ENCODE measurements at regions not wholly inside any gene's neighbourhood (a gene's known extent, or its start where the extent isn't known, plus 50 kb on each side); places are given as distances from the start of the nearest gene placed in this dataset.

- Histone ChIP-seq H3K27me3 (no peaks in the 10 kb centered on the region), H3K4me3 (no peak overlapping the region), H3K27ac (no peak overlapping the region), H3K36me3 (no peaks in the 10 kb centered on the region), H3K4me1 (no peaks in the 10 kb centered on the region), H3K9me3 (no peaks in the 10 kb centered on the region)
- WGBS, 2 donors = 82 to 83% methylated on average over 1 of the region's 1 CpG
- DNase-seq = no peak
- TF ChIP-seq EP300 (IDR thresholded peaks at IDR 0.05) = no peak
- TF ChIP-seq POLR2AphosphoS5 (IDR thresholded peaks at IDR 0.05) = no peak
- TF ChIP-seq POLR2A (IDR thresholded peaks at IDR 0.05) = no peak
- no peak for TF ChIP-seq CTCF (IDR thresholded peaks at IDR 0.05)
- no peak for ATAC-seq (ENCODE audit: low FRiP score in 2 of 2)
Measured at GRCh38 chr17:13741744-13742143, 140.0 kb upstream of the HS3ST3A1 start.

DNA sequence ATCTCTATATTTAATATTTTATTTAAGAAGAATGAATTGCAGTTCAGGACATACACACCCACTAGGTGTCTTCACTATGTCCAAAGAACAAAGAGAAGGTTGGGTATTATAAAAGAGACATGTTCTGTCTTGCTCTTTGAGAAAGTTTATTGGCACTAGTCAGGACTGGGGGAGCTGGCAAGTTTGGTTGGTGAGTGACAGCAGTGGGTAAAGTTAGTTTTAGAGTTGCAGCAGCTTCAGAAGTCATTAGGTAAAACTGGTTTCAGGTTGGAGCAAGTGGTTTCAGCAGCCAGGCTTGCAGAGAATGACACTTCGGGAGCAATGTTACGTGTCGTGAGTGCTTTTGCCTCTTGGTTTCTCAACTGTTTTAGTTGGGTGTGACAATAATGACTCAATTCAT is 142.2 kb upstream of the HS3ST3A1 start:
- ATAC-seq (ENCODE audit: low FRiP score in 2 of 2) (no peak), DNase-seq (no peak)
- H3K9me3 ChIP-seq = no peaks in the 10 kb centered on the region
- TF ChIP-seq CTCF (IDR thresholded peaks at IDR 0.05) (no peak), POLR2A (IDR thresholded peaks at IDR 0.05) (no peak), EP300 (IDR thresholded peaks at IDR 0.05) (no peak)
- no peak overlapping the region for H3K4me3 ChIP-seq
- H3K27ac ChIP-seq = no peak overlapping the region
- H3K4me1 ChIP-seq = no peaks in the 10 kb centered on the region
- H3K36me3 ChIP-seq = no peaks in the 10 kb centered on the region
- no peaks in the 10 kb centered on the region for H3K27me3 ChIP-seq
- 88 to 92% methylated on average over 3 of the region's 3 CpGs for WGBS, 2 donors

DNA sequence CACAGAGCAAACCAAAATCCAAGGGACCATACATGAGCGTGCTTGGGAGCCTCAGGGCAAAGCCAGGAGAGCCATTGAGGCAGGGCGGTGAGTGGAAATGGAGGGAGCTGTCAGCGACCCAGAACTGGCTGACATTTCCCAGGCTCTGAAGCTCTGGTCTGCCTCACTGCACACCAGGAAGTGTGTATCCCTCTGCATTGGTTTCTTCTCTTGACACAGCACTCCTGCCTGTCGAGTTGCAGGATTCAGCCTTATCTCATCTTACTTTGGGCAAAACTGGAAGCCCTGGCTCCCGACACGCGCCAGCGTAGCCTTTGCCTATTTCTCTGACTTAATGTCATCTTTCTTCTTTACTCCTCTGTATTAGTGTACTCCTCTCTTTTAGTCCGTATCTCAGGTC is 144.7 kb upstream of the HS3ST3A1 start:
- DNase-seq (no peak), ATAC-seq (ENCODE audit: low FRiP score in 2 of 2) (no peak)
- H3K4me1 ChIP-seq = no peaks in the 10 kb centered on the region
- no peaks in the 10 kb centered on the region for H3K27me3 ChIP-seq
- WGBS, 2 donors = 74 to 76% methylated on average over 9 of the region's 9 CpGs
- no peak overlapping the region for H3K4me3 ChIP-seq
- no peak overlapping the region for H3K27ac ChIP-seq
- TF ChIP-seq CTCF (IDR thresholded peaks at IDR 0.05) (no peak), EP300 (IDR thresholded peaks at IDR 0.05) (no peak), POLR2AphosphoS5 (IDR thresholded peaks at IDR 0.05) (no peak), POLR2A (IDR thresholded peaks at IDR 0.05) (no peak)
- no peaks in the 10 kb centered on the region for H3K9me3 ChIP-seq
- H3K36me3 ChIP-seq = no peaks in the 10 kb centered on the region

DNA sequence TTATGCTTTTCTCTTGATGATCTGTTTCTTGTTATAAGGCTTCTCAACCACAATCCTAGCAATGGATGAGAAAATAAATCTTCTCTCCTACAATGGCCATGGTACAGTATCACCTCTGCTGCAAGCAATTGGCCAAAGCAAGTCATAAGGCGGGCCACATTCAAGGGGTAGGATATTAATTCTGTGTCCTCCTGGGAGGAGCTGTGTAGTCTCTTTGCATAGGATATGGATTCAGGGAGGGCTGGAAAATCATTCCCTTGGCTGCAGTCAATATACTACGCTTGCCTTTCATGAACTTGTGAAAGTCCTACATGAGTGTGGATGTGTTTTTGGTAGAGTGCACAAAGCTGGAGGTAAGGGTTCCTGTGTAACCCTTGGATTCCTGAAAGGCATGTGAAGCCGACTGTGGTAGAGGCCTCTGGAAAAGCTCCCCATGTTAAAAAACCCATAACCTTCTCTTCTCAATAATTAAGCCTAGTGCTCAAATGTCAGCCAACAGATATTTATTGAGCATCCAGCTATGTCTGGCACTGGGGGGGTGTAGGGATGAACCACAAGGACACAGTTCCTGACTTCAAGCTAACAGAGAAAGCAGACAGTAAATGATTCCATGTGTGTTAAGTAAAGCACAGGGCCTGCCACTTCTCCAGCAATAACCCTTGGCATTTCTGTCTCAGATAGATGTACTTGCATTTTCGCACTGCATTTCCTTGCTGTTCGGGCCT is 147.6 kb upstream of the HS3ST3A1 start:
- Histone ChIP-seq H3K27me3 (no peaks in the 10 kb centered on the region), H3K27ac (no peak overlapping the region), H3K4me1 (no peaks in the 10 kb centered on the region), H3K4me3 (no peak overlapping the region), H3K9me3 (no peaks in the 10 kb centered on the region), H3K36me3 (no peaks in the 10 kb centered on the region)
- TF ChIP-seq EP300 (IDR thresholded peaks at IDR 0.05) (no peak), POLR2A (IDR thresholded peaks at IDR 0.05) (no peak), POLR2AphosphoS5 (IDR thresholded peaks at IDR 0.05) (no peak), CTCF (IDR thresholded peaks at IDR 0.05) (no peak)
- ATAC-seq (ENCODE audit: low FRiP score in 2 of 2) = no peak
- WGBS, 2 donors = 66 to 80% methylated on average over 5 of the region's 5 CpGs
- no peak for DNase-seq

DNA sequence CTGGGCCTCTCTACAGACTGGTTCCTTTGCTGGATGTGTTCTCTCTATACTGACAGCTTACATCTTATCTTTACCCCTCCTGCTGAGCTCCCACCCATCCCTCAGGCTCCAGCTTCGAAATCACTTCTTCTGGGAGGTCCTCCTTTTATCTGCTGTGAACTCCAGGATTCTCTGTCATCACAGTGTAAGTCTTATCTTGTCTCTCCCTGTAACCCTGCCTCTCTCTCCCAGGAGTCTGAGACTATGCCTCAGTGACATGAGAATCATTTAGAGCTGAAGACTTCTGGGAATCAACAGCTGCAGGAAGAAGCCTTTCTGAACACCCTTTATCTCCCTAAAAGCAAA is 148.1 kb upstream of the HS3ST3A1 start:
- no peaks in the 10 kb centered on the region for H3K9me3 ChIP-seq
- no peaks in the 10 kb centered on the region for H3K4me1 ChIP-seq
- no peak overlapping the region for H3K4me3 ChIP-seq
- 36 to 38% methylated on average over 1 of the region's 1 CpG for WGBS, 2 donors
- no peaks in the 10 kb centered on the region for H3K27me3 ChIP-seq
- no peak for ATAC-seq (ENCODE audit: low FRiP score in 2 of 2)
- no peak overlapping the region for H3K27ac ChIP-seq
- no peak for DNase-seq
- TF ChIP-seq POLR2A (IDR thresholded peaks at IDR 0.05) (no peak), POLR2AphosphoS5 (IDR thresholded peaks at IDR 0.05) (no peak), EP300 (IDR thresholded peaks at IDR 0.05) (no peak), CTCF (IDR thresholded peaks at IDR 0.05) (no peak)
- H3K36me3 ChIP-seq = no peaks in the 10 kb centered on the region
